ENCODE measurements at regions not wholly inside any gene's neighbourhood (a gene's known extent, or its start where the extent isn't known, plus 50 kb on each side); places are given as distances from the start of the nearest gene placed in this dataset.

GRCh38 chr2:19300961-19301360 is 57.5 kb downstream of the OSR1 start:
- H3K27me3 Mint-ChIP-seq: no peaks in the 10 kb centered on the region
- POLR2A ChIA-PET: no interaction called here
- no peaks in the 10 kb centered on the region for H3K4me1 Mint-ChIP-seq
- H3K27ac Mint-ChIP-seq: no peak overlapping the region
- no peak for DNase-seq
- H3K9me3 Mint-ChIP-seq: no peaks in the 10 kb centered on the region
- CTCF ChIA-PET: no interaction called here
- H3K36me3 Mint-ChIP-seq (ENCODE audit: low read depth): no peaks in the 10 kb centered on the region
- no peak overlapping the region for H3K4me3 Mint-ChIP-seq

- no peak overlapping the region for H3K4me3 Mint-ChIP-seq
- no peaks in the 10 kb centered on the region for H3K36me3 Mint-ChIP-seq (ENCODE audit: low read depth)
- DNase-seq: no peak
- no peaks in the 10 kb centered on the region for H3K4me1 Mint-ChIP-seq
- CTCF ChIA-PET: no interaction called here
- POLR2A ChIA-PET: no interaction called here
- no peaks in the 10 kb centered on the region for H3K27me3 Mint-ChIP-seq
- H3K9me3 Mint-ChIP-seq: no peaks in the 10 kb centered on the region
- no peak overlapping the region for H3K27ac Mint-ChIP-seq
Observed at GRCh38 chr2:19299522-19299921, 58.9 kb downstream of the OSR1 start.

- H3K4me3 Mint-ChIP-seq: no peak overlapping the region
- POLR2A ChIA-PET: no interaction called here
- CTCF ChIA-PET: no interaction called here
- H3K27me3 Mint-ChIP-seq: no peaks in the 10 kb centered on the region
- no peak for DNase-seq
- H3K4me1 Mint-ChIP-seq: no peaks in the 10 kb centered on the region
- H3K36me3 Mint-ChIP-seq (ENCODE audit: low read depth): no peaks in the 10 kb centered on the region
- H3K9me3 Mint-ChIP-seq: no peaks in the 10 kb centered on the region
- no peak overlapping the region for H3K27ac Mint-ChIP-seq
Observed at GRCh38 chr2:19299032-19299431, 59.4 kb downstream of the OSR1 start.

GRCh38 chr2:19297716-19298115 is 60.7 kb downstream of the OSR1 start:
- POLR2A ChIA-PET: interaction anchor here (0.6 kb wide), 1 partner anchor 464 kb away, joined by 4 read pairs; no protein-coding TSS in a partner anchor
- Mint-ChIP-seq H3K27ac (no peak overlapping the region), H3K4me3 (no peak overlapping the region)

GRCh38 chr2:19295998-19296502 is 62.4 kb downstream of the OSR1 start:
- H3K27ac Mint-ChIP-seq: no peak overlapping the region
- H3K27me3 Mint-ChIP-seq: no peaks in the 10 kb centered on the region
- DNase-seq: no peak
- ChIA-PET CTCF (no interaction called here), POLR2A (no interaction called here)
- no peaks in the 10 kb centered on the region for H3K36me3 Mint-ChIP-seq (ENCODE audit: low read depth)
- H3K9me3 Mint-ChIP-seq: no peaks in the 10 kb centered on the region
- no peak overlapping the region for H3K4me3 Mint-ChIP-seq
- H3K4me1 Mint-ChIP-seq: no peaks in the 10 kb centered on the region

More at GRCh38 chr2:19297716-19298115, 60.7 kb downstream of the OSR1 start:
- no peaks in the 10 kb centered on the region for H3K36me3 Mint-ChIP-seq (ENCODE audit: low read depth)
- no peaks in the 10 kb centered on the region for H3K4me1 Mint-ChIP-seq
- CTCF ChIA-PET: no interaction called here
- no peak for DNase-seq
- H3K9me3 Mint-ChIP-seq: no peaks in the 10 kb centered on the region
- no peaks in the 10 kb centered on the region for H3K27me3 Mint-ChIP-seq

GRCh38 chr2:19292007-19292406 is 66.4 kb downstream of the OSR1 start:
- POLR2A ChIA-PET: no interaction called here
- Mint-ChIP-seq H3K27me3 (no peaks in the 10 kb centered on the region), H3K36me3 (ENCODE audit: low read depth) (no peaks in the 10 kb centered on the region), H3K4me3 (no peak overlapping the region), H3K4me1 (no peaks in the 10 kb centered on the region), H3K27ac (no peak overlapping the region), H3K9me3 (no peaks in the 10 kb centered on the region)
- DNase-seq: no peak
- CTCF ChIA-PET: no interaction called here

GRCh38 chr2:19288291-19288690 is 70.1 kb downstream of the OSR1 start:
- ChIA-PET CTCF (no interaction called here), POLR2A (no interaction called here)
- Mint-ChIP-seq H3K27me3 (no peaks in the 10 kb centered on the region), H3K36me3 (ENCODE audit: low read depth) (no peaks in the 10 kb centered on the region), H3K27ac (no peak overlapping the region), H3K4me1 (no peaks in the 10 kb centered on the region), H3K9me3 (no peaks in the 10 kb centered on the region), H3K4me3 (no peak overlapping the region)
- no peak for DNase-seq

GRCh38 chr2:19287324-19287723 is 71.1 kb downstream of the OSR1 start:
- no peak for DNase-seq
- CTCF ChIA-PET: no interaction called here
- POLR2A ChIA-PET: no interaction called here
- Mint-ChIP-seq H3K27ac (no peak overlapping the region), H3K4me1 (no peaks in the 10 kb centered on the region), H3K4me3 (no peak overlapping the region), H3K27me3 (no peaks in the 10 kb centered on the region), H3K9me3 (peaks cover 3% of the 10 kb centered on the region), H3K36me3 (ENCODE audit: low read depth) (no peaks in the 10 kb centered on the region)

- H3K36me3 Mint-ChIP-seq (ENCODE audit: low read depth): no peaks in the 10 kb centered on the region
- no peak overlapping the region for H3K4me3 Mint-ChIP-seq
- DNase-seq: no peak
Observed at GRCh38 chr2:19282305-19282704, 76.1 kb downstream of the OSR1 start.

GRCh38 chr2:19274439-19274838 is 84.0 kb downstream of the OSR1 start:
- DNase-seq: no peak
- Mint-ChIP-seq H3K9me3 (no peaks in the 10 kb centered on the region), H3K4me3 (no peak overlapping the region), H3K27ac (no peak overlapping the region), H3K27me3 (no peaks in the 10 kb centered on the region), H3K36me3 (ENCODE audit: low read depth) (no peaks in the 10 kb centered on the region), H3K4me1 (no peaks in the 10 kb centered on the region)
- CTCF ChIA-PET: no interaction called here
- POLR2A ChIA-PET: no interaction called here

More at GRCh38 chr2:19282305-19282704, 76.1 kb downstream of the OSR1 start:
- Mint-ChIP-seq H3K9me3 (peaks cover 6% of the 10 kb centered on the region), H3K27me3 (no peaks in the 10 kb centered on the region), H3K4me1 (no peaks in the 10 kb centered on the region), H3K27ac (no peak overlapping the region)
- POLR2A ChIA-PET: no interaction called here
- CTCF ChIA-PET: no interaction called here

- POLR2A ChIA-PET: no interaction called here
- no peaks in the 10 kb centered on the region for H3K27me3 Mint-ChIP-seq
Observed at GRCh38 chr2:19272941-19273470, 85.4 kb downstream of the OSR1 start.

GRCh38 chr2:19272039-19272438 is 86.4 kb downstream of the OSR1 start:
- no peaks in the 10 kb centered on the region for H3K27me3 Mint-ChIP-seq
- ChIA-PET POLR2A (no interaction called here), CTCF (no interaction called here)
- H3K4me1 Mint-ChIP-seq: no peaks in the 10 kb centered on the region
- no peaks in the 10 kb centered on the region for H3K9me3 Mint-ChIP-seq
- no peak for DNase-seq
- H3K4me3 Mint-ChIP-seq: no peak overlapping the region
- H3K27ac Mint-ChIP-seq: no peak overlapping the region
- H3K36me3 Mint-ChIP-seq (ENCODE audit: low read depth): no peaks in the 10 kb centered on the region

More at GRCh38 chr2:19272941-19273470, 85.4 kb downstream of the OSR1 start:
- H3K4me3 Mint-ChIP-seq: no peak overlapping the region
- H3K9me3 Mint-ChIP-seq: no peaks in the 10 kb centered on the region
- CTCF ChIA-PET: no interaction called here
- no peak for DNase-seq
- no peaks in the 10 kb centered on the region for H3K36me3 Mint-ChIP-seq (ENCODE audit: low read depth)
- no peaks in the 10 kb centered on the region for H3K4me1 Mint-ChIP-seq
- no peak overlapping the region for H3K27ac Mint-ChIP-seq

- Mint-ChIP-seq H3K27ac (no peak overlapping the region), H3K36me3 (ENCODE audit: low read depth) (no peaks in the 10 kb centered on the region), H3K27me3 (no peaks in the 10 kb centered on the region), H3K4me3 (no peak overlapping the region), H3K9me3 (no peaks in the 10 kb centered on the region), H3K4me1 (no peaks in the 10 kb centered on the region)
- no peak for DNase-seq
- ChIA-PET POLR2A (no interaction called here), CTCF (no interaction called here)
Observed at GRCh38 chr2:19264852-19265251, 93.6 kb downstream of the OSR1 start.

GRCh38 chr2:19262150-19262549 is 96.3 kb downstream of the OSR1 start:
- DNase-seq: no peak
- ChIA-PET CTCF (no interaction called here), POLR2A (no interaction called here)

GRCh38 chr2:19261061-19261460 is 97.4 kb downstream of the OSR1 start:
- POLR2A ChIA-PET: no interaction called here
- H3K36me3 Mint-ChIP-seq (ENCODE audit: low read depth): no peaks in the 10 kb centered on the region
- no peak for DNase-seq
- no peak overlapping the region for H3K27ac Mint-ChIP-seq
- H3K4me3 Mint-ChIP-seq: no peak overlapping the region
- no peaks in the 10 kb centered on the region for H3K27me3 Mint-ChIP-seq
- H3K4me1 Mint-ChIP-seq: no peaks in the 10 kb centered on the region
- CTCF ChIA-PET: no interaction called here
- H3K9me3 Mint-ChIP-seq: no peaks in the 10 kb centered on the region

More at GRCh38 chr2:19262150-19262549, 96.3 kb downstream of the OSR1 start:
- H3K4me3 Mint-ChIP-seq: no peak overlapping the region
- no peaks in the 10 kb centered on the region for H3K36me3 Mint-ChIP-seq (ENCODE audit: low read depth)
- no peaks in the 10 kb centered on the region for H3K27me3 Mint-ChIP-seq
- H3K27ac Mint-ChIP-seq: no peak overlapping the region
- H3K9me3 Mint-ChIP-seq: no peaks in the 10 kb centered on the region
- no peaks in the 10 kb centered on the region for H3K4me1 Mint-ChIP-seq

Data from activated CD4-positive, alpha-beta memory T cell treated with anti-CD3 and anti-CD28 coated beads, Interleukin-2, amount 10 ng/mL, durations not matched to agents 7 days and 5 days (primary cell).